GM18858 (cell line): ENCODE measurements at regions not wholly inside any gene's neighbourhood (a gene's known extent, or its start where the extent isn't known, plus 50 kb on each side); places are given as distances from the start of the nearest gene placed in this dataset.

Experiments used
- ATAC-seq: cut with Tn5 transposase; IDR thresholded peaks from one replicate; pipeline ENCODE4 v1.9.1; 2021; ENCODE audit not compliant: unreplicated experiment

DNA sequence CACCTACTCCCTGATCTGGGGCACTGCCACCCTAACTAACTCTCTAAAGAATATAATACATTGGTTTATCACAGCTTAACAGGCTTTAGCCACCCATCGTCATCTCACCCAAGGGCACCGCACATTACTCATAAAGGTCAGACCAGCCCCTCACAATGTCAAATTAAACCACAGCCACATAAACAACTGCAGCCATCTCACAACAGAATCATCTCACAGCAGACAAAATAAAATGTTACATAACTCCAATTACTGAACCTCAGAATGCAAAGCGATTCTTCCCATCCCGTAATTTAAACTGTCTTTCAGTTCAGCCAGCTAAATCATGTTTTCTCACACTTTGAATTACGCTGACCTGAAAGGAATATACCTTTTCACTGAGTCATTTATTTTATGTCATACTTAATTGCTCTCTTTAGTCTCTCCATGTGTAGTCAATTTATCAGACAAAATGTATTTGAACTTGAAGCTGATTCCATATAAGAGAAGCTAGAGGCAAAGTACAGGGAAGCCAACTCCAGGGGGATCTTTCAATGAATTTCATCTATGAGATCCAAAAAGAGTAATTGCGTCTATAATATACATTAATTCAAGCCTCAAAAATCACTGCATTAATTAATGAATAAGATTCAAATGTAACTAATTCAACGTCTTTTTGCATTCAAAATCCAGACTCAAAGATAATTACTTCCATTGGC is 96.9 kb upstream of the NEBL start:
- ATAC-seq: no peak

DNA sequence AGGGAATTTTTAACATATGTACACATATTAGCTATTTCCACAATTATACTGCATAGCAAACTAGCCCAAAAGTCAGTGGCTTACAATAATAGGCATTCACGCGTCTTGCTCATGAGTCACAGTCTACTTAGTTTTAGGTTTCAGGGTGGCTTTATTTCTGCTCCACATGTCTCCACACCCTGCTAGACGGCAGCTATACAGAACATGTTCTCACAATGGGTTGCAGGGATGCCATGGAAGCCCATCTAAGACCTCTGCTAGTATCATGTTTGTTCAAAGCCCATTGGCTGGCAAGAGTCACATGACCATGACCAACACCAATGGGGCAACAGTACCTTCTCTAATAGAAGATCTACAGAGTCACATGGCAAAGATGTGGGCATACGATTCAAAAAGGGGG is 96.3 kb upstream of the NEBL start:
- no peak for ATAC-seq

DNA sequence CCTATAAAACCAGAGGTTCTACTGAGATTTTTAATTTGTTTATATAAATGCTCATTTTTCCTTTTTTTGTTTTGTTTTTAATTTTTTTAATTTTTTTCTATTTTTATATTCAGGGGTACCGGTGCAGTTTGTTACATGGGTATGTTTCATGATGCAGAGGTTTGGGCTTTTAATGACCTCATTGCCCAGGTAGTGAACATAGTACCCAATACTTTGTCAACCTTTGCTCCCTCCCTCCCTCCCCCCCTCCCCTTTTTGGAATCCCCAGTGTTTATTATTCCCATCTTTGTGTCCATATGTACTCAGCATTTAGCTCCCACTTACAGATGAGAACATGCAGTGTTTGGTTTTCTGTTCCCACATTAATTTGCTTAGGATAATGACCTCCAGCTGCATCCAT is 94.4 kb upstream of the NEBL start:
- no peak for ATAC-seq

DNA sequence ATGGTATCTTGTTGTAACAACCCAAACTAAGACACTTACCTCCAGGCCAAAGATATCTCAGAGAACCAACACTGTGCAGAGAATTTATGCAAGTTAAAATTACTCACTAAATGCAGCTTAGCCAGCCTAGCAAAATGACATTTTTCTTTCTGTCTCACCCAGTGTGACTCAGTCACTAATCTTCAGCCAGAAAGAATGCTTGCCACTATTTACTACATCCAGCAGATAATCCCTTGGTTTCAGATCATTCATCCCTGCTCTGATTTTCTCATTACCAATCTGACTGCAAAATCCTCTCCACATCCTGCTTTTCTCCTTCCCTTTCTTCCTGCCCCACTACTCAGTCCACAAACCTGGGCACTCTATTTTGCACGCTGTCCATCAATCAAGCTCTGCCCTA is 93.5 kb upstream of the NEBL start:
- no peak for ATAC-seq

DNA sequence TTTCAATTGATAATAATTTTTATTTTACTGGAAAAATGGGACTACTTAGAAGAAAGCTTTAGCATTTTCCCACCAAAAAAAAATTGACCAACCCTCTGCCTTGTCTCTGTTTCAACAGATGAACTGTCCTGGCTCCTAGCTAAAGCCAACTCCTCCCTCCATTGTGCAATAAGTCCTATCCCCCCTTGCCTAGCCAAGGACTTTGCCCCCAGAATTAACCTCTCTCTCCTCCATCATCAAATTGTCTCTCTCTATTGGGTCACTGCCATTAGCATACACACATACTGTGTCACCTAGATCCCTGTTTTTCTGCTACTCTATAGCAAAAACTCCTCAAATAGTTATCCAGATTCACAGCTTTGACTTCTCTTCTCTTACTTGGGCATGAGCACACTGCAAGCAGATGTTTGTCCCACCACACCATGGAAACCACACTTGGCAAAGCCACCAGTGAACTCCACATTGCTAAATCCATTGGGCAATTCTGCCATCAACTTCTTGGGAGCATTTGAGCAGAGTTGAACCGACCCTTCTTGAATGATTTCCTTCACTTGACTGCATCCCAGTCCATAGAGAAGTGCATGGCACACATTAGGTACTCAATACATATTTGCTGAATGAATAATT is 91.4 kb upstream of the NEBL start:
- ATAC-seq: no peak

DNA sequence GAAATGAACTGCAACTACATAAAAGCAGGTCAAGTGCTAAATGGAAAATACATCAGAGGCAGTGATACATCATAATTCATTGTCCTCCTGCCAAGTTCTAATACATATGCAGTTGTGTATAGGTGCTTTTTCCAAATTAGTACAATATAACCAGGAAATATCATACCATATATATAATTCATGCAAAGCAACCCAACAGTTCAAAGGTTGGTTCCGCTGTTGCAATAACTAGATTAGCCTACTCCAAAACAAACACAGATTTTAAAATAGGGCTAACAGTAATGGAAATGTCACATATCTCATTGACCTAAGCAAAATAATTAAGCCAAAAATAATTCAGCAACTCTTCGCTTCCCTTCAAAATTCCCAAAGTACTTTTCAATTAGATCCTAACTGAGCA is 88.9 kb upstream of the NEBL start:
- no peak for ATAC-seq

DNA sequence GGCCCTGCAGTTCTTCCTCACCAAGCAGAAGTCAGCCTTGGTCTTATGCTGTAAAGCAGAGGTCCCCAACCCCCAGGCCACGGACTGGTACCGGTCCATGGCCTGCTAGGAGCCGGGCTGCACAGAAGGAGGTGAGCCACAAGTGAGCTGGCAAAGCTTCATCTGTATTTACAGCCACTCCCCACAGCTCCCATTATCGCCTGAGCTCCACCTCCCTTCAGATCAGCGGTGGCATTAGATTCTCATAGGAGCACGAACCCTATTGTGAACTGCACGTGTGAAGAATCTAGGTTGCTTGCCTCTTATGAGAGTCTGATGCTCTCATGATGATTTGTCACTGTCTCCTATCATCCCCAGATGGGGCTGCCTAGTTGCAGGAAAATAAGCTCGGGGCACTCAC is 87.6 kb upstream of the NEBL start:
- no peak for ATAC-seq

DNA sequence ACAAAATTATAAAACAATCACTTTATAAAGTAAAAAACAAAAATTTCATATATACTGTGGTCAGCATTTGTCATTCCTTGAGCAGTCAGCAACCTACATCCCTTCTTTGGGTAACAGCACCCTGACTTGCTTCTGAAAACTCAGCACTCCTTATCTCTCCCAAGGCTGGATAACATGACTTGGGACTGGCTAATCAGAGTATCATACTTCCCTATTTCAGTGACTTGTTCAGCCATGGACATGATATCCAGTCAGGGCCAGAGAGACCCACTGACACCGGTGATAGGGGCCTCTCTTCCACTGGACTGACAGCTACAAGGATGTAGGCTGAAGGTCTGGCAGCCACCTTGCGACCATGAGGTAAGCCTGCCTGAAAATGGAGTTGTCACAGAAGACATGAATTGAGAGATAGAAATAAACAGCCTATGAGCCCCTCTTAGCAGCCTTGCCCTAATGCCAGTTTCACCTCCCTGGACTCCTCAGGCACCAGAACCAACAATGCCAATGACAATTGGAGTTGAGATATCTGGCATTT is 84.4 kb upstream of the NEBL start:
- no peak for ATAC-seq

DNA sequence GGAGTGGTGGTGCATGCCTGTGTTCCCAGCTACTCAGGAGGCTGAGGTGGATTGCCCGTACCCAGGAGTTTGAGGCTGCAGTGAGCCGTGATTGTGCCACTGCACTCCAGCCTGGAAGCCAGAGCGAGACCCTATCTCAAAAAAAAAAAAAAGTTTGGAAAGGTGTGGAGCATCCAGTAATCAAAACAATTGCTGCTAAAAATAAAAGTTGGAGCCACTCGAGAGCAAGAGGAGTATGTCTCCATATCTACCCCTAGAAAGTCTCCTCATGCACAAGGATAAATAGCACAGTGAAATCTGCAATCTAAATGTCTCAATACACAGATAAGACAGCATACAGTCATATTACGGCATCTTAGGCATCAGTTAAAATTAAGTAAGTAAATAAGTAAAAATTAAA is 81.5 kb upstream of the NEBL start:
- ATAC-seq: no peak

DNA sequence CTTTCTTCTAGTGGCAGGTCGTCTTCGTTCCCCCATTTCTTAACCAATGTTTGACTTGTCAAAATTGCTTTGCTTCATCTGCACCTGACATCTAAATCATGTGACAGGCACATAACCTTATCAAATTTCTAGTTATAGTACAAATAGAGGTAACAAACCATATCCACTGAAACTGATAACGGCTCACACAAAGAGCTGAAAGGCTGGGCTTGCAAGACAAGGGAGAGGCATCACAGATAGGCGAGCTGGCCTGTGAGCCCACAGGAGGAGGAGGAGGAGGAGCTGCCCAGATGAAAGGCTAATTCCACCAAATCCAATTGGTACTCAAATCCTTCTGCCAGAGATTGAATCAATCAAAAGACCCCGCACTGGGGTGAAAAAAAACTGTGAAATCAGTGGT is 80.2 kb upstream of the NEBL start:
- no peak for ATAC-seq

DNA sequence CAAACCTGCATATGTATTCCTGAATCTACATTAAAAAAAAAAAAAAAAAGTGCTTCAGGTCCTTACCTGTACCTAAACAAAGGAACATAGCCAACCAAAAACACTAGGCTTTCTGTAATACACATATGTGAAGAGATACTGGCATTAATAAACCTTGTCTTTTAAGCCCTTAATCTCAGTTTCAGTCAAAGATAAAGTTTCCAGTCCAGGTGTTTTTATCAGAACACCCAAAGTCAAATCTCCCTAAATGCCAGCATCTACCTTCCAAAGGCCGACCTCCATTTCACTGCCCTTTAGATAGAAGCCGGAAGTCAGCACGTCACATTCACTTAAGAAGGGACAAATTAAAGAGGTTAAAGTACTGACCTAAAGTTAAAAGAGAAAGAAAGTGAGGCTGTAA is 79.8 kb upstream of the NEBL start:
- ATAC-seq: no peak

DNA sequence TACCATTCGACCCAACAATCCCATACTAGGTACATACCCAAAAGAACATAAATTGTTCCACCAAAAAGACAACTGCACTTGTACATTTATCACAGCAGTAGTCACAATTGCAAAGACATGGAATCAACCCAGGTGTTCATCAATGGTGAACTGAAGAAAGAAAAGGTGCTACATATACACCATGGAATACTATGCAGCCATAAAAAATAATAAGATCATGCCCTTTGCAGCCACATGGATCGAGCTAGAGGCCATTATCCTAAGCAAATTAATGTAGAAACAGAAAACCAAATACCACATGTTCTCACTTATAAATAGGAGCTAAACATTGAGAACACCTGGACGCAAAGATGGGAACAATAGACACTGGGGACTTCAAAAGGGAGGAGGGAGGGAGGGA is 79.3 kb upstream of the NEBL start:
- ATAC-seq: no peak

DNA sequence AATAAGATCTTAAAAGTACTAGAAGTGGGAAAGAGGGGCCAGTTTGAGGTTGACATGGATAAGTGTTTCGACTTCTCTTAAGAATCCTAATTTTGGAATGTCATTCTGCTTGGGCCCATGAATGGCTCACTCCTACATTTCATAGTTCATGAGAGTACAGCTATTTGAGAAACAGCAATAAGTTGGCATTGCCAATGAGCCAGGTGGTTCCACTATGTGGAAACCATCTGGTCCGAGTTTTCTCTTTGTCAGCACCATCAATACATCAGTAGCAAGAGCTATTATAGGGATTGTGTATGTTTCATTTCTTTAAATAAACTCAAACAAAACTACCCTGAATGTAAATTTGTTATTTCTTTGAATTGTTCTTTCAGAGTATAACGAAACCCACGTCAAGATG is 78.1 kb upstream of the NEBL start:
- no peak for ATAC-seq

DNA sequence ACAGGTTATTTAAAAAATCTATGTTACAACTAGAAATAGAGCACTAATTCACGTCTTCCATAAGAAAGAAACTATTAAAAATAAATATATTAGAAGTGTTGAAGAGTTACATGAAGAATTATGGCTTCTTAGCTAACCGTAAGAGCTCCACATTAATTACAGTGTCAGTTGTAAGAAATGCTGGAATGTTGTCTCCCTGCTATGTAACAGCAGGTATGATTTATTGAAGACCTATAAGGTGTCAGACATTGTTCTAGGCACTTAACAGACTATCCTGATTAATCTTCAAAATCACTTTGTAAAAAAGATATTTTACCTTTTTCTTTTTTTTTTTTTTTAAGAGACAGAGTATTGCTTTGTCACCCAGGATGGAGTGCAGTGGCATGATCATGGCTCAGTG is 75.8 kb upstream of the NEBL start:
- no peak for ATAC-seq

DNA sequence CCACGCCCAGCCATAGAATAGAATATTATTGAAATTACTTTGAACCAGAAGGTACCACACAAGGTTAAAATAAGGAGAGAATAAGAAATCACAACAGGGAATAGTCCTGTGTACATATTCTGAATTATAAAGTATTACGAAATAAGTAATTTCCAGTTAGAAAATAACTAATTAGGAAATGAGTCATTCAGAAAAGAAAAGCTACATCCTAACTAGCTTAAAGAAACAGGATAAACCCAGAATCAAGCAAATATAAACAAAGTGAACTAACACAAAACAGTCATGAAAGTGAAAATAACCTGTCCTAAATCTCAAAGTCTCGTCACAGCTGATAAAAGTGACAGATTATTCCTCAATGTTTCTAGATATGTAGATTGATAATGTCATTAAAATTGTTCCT is 74.8 kb upstream of the NEBL start:
- no peak for ATAC-seq

DNA sequence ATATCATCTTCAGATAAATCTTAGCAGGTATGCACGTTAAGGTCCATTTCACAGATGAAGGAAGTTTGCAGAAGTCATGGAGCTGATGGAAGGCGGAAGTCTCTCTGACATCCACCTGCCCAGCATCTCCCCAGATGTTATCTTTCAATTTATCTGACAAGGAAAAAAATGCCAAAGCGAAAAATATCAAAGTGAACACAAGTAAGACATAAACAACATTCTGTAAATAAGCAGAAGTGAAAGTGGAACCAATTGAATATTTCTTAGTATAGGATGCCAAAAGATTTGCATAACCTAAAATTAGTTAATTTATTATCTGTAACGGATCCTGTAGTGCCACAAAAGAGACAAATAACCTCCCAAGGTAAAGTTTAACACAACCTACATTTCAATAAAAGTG is 73.6 kb upstream of the NEBL start:
- peak; percentile 100 for ATAC-seq

DNA sequence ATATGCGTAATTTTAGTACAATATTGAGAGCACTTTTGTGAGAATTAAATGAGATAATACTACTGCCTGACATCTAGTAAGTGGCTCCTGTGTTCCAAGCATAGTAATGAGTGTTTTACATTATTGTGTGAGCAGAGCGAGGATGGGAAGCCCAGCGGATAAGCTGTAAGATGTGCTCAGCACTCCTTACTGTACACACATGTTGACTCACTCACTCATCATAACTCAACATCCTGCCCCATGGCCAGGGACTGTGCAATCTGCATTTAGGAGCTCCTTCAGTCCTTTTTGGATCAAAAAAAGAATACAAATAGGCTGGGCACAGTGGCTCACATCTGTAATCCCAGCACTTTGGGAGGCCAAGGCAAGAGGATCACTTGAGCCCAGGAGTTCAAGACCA is 72.9 kb upstream of the NEBL start:
- no peak for ATAC-seq

DNA sequence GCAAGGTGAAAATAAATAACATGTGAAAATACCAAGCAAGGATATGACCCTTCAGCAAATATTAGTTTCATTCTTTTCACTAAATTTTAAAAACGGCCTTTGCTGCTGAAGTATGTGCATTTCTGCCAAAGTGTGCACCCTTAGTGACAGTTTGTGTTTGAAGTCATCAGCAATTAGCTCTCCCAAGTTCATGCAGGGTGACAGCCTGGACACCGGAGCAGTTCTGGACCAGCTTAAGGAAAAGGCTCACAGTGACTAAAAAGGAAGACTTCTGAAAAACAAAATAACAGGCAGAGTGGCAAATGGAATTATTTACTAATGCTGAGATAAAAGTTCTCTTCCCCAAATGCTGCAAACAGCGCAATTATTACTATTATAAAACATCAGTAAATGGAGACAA is 69.3 kb upstream of the NEBL start:
- no peak for ATAC-seq

DNA sequence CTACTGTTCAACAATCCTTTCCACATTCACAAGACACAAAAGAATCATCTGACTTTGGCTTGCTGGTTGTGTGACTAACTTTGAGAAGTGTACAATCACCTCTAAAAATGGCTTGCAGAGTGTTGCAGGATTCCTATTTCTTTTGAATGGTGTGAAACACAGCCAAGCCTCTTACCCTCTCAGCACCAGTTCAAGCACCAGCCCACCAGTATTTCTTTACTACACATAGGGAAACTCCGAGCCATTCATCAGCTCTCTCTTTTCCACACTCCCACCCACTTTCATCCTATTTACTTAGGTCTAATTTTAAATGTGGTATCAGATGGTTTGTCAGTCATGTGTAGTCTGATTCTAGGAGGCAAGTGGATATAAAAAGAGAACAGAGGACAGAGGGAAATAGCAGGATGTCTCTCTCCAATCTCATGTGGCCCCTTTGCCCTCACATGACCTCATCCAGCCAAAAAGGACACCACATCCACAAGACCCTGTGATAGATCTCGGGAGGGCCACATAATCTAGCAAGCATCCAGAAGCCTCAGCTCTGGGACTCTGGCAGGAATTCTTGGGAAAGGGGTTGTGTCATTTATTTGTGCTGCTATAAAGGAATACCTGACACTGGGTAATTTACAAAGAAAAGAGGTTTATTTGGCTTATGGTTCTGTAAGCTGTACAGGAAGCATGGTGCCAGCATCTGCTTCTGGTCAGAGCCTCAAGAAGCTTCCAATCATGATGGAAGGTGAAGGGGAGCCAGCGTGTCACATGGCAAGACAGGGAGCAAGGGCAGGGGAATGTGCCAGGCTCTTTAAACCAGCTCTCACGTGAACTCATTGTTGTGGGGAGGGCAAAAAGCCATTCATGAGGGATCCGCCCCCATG is 66.8 kb upstream of the NEBL start:
- no peak for ATAC-seq

DNA sequence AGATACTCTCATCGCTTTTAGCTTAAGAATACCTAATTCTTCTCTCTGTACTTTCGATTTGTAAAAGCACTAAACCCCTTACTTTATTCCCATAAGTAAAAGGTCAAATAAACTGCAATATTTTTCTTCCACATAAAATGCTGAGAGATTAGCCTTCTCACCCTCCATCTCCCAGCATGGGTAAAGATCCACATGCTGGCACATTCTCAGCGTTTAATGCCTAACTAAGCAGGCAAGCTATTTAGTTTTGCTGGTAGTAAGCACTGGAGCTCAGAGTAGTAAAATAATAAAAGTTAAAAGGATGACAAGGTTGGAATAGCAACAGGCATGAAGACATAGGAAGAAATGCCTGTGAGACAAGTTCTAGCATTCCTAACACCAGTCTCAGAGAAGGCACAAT is 65.9 kb upstream of the NEBL start:
- no peak for ATAC-seq

DNA sequence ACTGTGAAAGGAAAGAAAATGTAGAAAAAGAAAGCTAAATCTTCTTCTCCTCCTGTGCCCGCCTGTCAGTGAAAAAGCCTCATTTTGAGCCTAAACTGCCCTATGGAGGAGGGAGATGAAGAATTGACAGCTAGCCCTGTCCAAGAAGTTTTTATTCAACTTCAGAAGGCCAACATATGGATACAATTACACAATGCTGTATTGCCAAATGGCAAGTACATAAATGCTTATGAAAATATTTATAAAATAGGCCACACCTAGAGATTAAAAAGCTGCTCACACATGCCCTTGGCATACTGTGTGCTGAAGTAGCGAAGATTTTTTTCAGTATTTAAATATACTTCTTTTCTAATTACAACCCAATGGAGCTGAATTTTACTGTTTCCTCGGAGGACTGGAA is 65.1 kb upstream of the NEBL start:
- no peak for ATAC-seq

DNA sequence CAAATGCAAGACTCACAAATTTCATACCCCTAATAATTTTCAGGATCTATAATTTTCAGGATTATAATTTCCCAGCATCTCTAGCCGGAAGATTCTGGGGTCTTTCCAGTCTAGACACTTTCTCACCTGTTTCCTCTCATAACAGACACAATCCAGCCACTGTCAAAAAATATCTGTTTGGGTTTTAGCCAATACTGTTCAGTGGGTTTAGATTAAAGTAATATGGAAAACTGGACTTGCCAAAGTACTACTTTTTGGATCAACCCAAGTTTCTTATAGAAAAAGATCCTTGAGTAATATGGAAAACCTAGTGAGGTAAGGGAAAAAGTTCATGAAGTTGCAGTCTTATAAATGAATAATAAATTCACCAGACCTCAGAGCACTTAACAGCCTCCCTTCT is 62.1 kb upstream of the NEBL start:
- no peak for ATAC-seq
